ENCODE measurements at regions not wholly inside any gene's neighbourhood (a gene's known extent, or its start where the extent isn't known, plus 50 kb on each side); places are given as distances from the start of the nearest gene placed in this dataset.

DNA sequence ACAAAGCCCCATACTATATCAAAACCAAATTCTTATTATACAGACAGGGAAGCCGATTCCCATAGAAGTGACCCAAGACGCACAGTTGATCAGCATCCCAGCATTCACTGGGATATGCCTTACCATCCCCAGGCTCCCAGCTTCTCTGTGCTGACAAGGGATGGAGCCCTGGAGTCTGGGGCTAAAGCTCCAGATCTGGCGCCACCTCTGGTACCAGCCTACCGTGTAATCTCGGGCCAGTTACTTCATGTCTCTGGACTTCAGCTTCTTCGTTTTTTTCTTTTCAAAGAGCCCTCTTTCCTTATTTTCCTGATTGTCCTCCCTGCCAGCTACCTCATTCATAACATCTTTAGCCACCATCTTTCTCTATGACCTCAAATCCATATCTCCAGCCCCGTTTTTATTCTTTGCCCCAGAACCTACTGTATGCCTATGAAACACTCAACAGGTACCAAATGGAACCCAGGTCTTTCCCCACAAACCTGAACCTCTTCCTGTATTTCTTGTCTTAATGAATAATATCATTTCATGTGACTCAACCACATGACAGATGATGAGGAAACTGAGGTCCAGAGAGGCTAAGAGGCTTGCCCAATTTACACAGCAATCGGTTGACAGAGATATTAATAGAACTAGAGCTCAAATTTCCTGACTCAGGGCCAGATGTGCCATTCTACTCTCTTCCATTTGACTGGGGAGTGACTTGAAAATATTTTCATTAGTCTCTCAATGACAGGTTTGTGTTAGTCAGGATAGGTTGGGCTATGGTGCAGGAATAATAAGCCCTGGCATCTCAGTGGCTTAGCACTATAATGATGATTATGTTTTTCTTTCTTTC lies 85.4 kb upstream of the TLE3 start:
- no peak overlapping the region for H3K27ac ChIP-seq (ENCODE audit: low read depth in 1 of 2, low read length in 2 of 2)
- no peaks in the 10 kb centered on the region for H3K4me1 ChIP-seq (ENCODE audit: control insufficient read depth in 1 of 2, insufficient read depth in 2 of 2, low read length in 2 of 2)
- intact Hi-C loops (cut with DNase I), result no loop called here
- H3K9me3 ChIP-seq (ENCODE audit: control insufficient read depth, low read length), result no peaks in the 10 kb centered on the region
- ATAC-seq (ENCODE audit: low FRiP score) (no peak), DNase-seq (peak in 1 of 2 donors; percentile 20)
- H3K4me3 ChIP-seq (ENCODE audit: low read length in 2 of 2), result no peak overlapping the region
- WGBS, 2 donors, result 66 to 74% methylated on average over 8 of the region's 8 CpGs
- H3K27me3 ChIP-seq (ENCODE audit: control insufficient read depth in 1 of 2, insufficient read depth in 2 of 2, low read length in 1 of 2), result no peaks in the 10 kb centered on the region
- no peaks in the 10 kb centered on the region for H3K36me3 ChIP-seq (ENCODE audit: control insufficient read depth in 1 of 2, insufficient read depth in 2 of 2, low read length in 1 of 2)

DNA sequence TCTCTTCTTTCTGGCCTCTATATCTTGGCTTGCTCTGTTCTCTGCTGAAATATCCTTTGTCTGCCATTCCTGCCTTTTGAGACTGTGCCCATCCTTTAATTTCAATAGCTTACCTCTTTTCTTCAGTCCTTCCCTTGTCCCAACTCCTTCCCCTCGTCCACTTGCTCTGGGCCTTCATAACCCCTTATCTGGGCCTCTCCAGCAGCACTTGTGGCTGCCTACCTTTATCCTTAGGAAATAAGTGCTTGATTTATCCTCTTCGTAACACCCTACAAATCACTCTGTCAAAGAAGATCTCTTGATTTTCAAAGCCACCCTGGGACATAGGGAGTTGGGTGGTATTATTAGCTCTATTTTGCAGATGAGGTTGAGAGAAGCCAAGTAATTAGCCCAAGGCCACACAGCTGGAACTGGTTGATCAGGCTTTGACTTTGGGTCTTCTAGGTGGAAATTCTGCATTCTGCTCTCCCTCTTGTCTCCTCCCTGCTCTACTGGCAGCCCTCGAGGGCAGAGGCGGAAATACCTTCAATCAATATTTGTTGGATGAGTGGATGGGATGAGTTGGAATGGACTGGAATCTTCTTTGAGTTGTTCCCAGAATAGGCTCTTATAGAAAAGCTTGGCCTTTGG lies 84.0 kb upstream of the TLE3 start:
- Histone ChIP-seq H3K36me3 (ENCODE audit: control insufficient read depth in 1 of 2, insufficient read depth in 2 of 2, low read length in 1 of 2) (no peaks in the 10 kb centered on the region), H3K9me3 (ENCODE audit: control insufficient read depth, low read length) (no peaks in the 10 kb centered on the region), H3K27me3 (ENCODE audit: control insufficient read depth in 1 of 2, insufficient read depth in 2 of 2, low read length in 1 of 2) (no peaks in the 10 kb centered on the region), H3K27ac (ENCODE audit: low read depth in 1 of 2, low read length in 2 of 2) (no peak overlapping the region), H3K4me3 (ENCODE audit: low read length in 2 of 2) (no peak overlapping the region), H3K4me1 (ENCODE audit: control insufficient read depth in 1 of 2, insufficient read depth in 2 of 2, low read length in 2 of 2) (no peaks in the 10 kb centered on the region)
- WGBS, 2 donors, result 60 to 76% methylated on average over 4 of the region's 4 CpGs
- intact Hi-C loops (cut with DNase I), result no loop called here
- no peak for ATAC-seq (ENCODE audit: low FRiP score)
- DNase-seq, result no peak

DNA sequence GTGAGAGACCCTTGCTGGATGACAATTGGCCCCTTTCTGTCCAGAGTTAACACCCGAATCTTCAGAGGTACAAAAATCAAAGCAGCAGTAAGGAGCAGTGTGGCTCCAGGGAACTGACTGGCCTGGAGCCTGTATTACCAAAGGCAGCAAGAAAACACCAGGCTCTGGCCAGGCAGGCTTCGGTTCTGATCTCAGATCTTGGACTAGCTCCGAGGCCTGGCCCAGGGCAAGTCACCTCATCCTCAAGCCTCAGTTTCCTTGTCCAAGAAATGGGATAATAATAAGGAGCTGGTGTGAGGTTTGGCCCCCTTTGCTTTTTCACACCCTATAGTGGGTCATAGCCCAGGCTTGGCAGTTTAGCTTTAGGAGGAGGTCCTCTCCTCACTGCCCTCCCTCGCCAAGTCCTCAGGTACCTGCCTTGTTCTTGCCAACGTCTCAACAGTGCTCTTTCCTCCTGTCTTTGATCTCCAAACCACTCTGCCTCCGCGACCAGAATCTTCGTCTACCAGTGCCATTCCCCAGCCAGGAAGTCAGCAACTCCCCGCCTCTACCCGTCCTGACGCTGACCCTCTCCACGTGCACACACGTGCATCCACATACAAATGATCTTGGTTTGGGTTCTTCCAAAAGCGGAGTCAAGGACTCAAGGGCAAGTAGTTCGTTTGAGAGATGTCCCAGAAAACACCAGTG lies 82.6 kb upstream of the TLE3 start:
- H3K4me3 ChIP-seq (ENCODE audit: low read length in 2 of 2), result no peak overlapping the region
- H3K27ac ChIP-seq (ENCODE audit: low read depth in 1 of 2, low read length in 2 of 2), result no peak overlapping the region
- no peaks in the 10 kb centered on the region for H3K36me3 ChIP-seq (ENCODE audit: control insufficient read depth in 1 of 2, insufficient read depth in 2 of 2, low read length in 1 of 2)
- no peaks in the 10 kb centered on the region for H3K27me3 ChIP-seq (ENCODE audit: control insufficient read depth in 1 of 2, insufficient read depth in 2 of 2, low read length in 1 of 2)
- no peak for ATAC-seq (ENCODE audit: low FRiP score)
- intact Hi-C loops (cut with DNase I), result no loop called here
- no peaks in the 10 kb centered on the region for H3K9me3 ChIP-seq (ENCODE audit: control insufficient read depth, low read length)
- WGBS, 2 donors, result 45 to 52% methylated on average over 15 of the region's 15 CpGs
- H3K4me1 ChIP-seq (ENCODE audit: control insufficient read depth in 1 of 2, insufficient read depth in 2 of 2, low read length in 2 of 2), result no peaks in the 10 kb centered on the region
- peak; percentile 52 to 75 for DNase-seq

DNA sequence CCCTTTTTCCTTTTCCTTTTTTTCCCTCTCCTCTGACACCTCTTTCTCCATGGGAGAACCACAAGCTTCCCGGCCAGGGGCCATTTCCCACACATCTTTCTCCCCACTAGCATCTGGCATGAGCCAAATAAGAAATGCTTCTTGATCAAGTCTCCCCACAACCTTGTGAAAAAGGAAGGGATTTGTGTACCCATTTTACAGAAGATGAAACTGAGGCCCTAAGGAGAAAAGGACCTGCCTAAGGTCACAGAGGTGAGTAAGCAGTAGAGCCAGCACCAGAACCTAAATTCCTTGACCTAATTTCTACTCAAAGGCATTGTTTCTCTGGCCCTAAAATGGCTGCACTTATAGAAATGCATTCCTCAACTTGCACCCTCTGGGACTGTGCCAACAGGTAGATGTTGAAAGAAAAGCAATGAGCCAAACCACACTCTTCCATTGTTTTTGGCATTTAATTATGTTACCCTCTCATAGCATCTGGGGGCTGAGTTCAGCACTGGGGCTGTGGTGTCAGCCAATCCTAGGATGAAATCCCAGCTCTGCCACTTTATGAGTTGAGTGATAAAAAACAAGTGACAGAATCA lies 81.7 kb upstream of the TLE3 start:
- DNase-seq (peak in 1 of 2 donors; percentile 26), ATAC-seq (ENCODE audit: low FRiP score) (no peak)
- intact Hi-C loops (cut with DNase I), result no loop called here
- Histone ChIP-seq H3K27ac (ENCODE audit: low read depth in 1 of 2, low read length in 2 of 2) (no peak overlapping the region), H3K4me1 (ENCODE audit: control insufficient read depth in 1 of 2, insufficient read depth in 2 of 2, low read length in 2 of 2) (no peaks in the 10 kb centered on the region), H3K4me3 (ENCODE audit: low read length in 2 of 2) (no peak overlapping the region), H3K9me3 (ENCODE audit: control insufficient read depth, low read length) (no peaks in the 10 kb centered on the region), H3K36me3 (ENCODE audit: control insufficient read depth in 1 of 2, insufficient read depth in 2 of 2, low read length in 1 of 2) (no peaks in the 10 kb centered on the region), H3K27me3 (ENCODE audit: control insufficient read depth in 1 of 2, insufficient read depth in 2 of 2, low read length in 1 of 2) (no peaks in the 10 kb centered on the region)
- WGBS, 2 donors, result 98 to 100% methylated on average over 1 of the region's 1 CpG

DNA sequence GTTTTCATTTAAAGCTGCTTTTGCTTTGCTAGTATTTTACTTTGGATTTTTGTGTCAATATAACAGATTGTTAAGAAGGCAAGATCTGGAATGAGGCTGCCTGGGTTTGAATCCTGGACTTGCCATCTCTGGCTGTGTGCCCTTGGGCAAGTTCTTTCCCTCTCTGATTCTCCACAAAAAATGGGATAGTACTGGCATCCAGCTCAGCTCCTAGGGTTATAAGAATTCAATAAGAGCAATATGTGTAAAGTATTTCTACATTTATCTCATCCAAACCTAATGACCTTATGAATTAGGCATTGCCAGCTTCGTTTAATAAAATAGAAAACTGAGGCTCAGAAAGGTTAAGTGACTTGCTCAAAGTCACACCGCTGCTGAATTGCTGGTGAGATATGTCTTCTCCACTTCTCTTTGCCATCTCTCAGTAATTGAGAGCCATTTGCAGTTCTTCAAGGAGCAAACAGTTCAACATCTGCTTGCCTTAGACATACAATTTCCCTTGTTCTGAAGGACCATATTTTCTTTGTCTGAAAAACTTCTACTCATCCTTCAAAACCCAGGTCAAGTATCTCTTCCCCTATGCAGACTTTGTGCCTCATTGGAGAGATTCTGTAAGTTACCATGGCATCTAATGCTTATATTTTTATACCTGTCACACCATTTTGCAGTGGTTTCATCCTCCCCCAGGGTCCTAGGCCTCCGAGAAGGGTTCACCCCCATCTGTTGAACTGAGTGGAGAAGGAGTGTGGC lies 80.8 kb upstream of the TLE3 start:
- Histone ChIP-seq H3K9me3 (ENCODE audit: control insufficient read depth, low read length) (no peaks in the 10 kb centered on the region), H3K36me3 (ENCODE audit: control insufficient read depth in 1 of 2, insufficient read depth in 2 of 2, low read length in 1 of 2) (no peaks in the 10 kb centered on the region), H3K4me1 (ENCODE audit: control insufficient read depth in 1 of 2, insufficient read depth in 2 of 2, low read length in 2 of 2) (no peaks in the 10 kb centered on the region), H3K27ac (ENCODE audit: low read depth in 1 of 2, low read length in 2 of 2) (no peak overlapping the region), H3K4me3 (ENCODE audit: low read length in 2 of 2) (no peak overlapping the region), H3K27me3 (ENCODE audit: control insufficient read depth in 1 of 2, insufficient read depth in 2 of 2, low read length in 1 of 2) (no peaks in the 10 kb centered on the region)
- no peak for DNase-seq
- intact Hi-C loops (cut with DNase I), result no loop called here
- WGBS, 2 donors, result 98 to 99% methylated on average over 3 of the region's 3 CpGs
- ATAC-seq (ENCODE audit: low FRiP score), result no peak

DNA sequence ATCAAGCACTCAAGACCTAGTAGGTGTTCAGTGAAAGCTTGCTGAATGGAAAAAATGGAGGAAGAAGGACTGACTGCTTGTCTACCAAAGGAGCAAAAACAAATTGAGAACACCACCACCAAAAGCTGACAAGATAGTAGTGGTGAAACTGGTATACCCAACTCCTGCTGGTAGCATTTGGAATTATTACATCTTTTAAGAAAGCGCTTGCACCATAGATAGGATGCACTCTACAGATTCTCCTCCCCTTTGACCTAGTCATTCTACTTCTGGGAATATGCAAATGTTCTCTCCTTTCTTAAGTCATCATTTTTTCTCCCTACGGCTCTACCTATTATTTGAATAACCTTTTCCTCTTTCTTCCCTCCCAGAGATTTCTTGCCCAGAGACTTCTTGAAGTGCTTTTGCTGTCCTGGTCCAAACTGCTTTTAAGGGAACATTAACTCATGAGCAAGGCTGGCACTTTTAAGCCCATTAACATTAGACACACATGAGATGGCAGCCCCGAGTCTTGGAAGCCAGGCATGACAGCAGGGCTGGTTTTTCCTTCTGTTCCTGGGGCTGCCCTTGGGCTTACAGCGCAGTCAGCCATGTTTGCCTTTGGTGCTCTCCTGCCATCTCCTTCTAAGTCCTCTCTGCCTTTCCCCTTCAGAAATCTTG lies 75.0 kb upstream of the TLE3 start:
- DNase-seq (no peak), ATAC-seq (ENCODE audit: low FRiP score) (no peak)
- no peak overlapping the region for H3K4me3 ChIP-seq (ENCODE audit: low read length in 2 of 2)
- H3K36me3 ChIP-seq (ENCODE audit: control insufficient read depth in 1 of 2, insufficient read depth in 2 of 2, low read length in 1 of 2), result no peaks in the 10 kb centered on the region
- H3K4me1 ChIP-seq (ENCODE audit: control insufficient read depth in 1 of 2, insufficient read depth in 2 of 2, low read length in 2 of 2), result no peaks in the 10 kb centered on the region
- no peaks in the 10 kb centered on the region for H3K9me3 ChIP-seq (ENCODE audit: control insufficient read depth, low read length)
- H3K27ac ChIP-seq (ENCODE audit: low read depth in 1 of 2, low read length in 2 of 2), result no peak overlapping the region
- intact Hi-C loops (cut with DNase I), result no loop called here
- H3K27me3 ChIP-seq (ENCODE audit: control insufficient read depth in 1 of 2, insufficient read depth in 2 of 2, low read length in 1 of 2), result no peaks in the 10 kb centered on the region
- 84 to 97% methylated on average over 4 of the region's 4 CpGs for WGBS, 2 donors

DNA sequence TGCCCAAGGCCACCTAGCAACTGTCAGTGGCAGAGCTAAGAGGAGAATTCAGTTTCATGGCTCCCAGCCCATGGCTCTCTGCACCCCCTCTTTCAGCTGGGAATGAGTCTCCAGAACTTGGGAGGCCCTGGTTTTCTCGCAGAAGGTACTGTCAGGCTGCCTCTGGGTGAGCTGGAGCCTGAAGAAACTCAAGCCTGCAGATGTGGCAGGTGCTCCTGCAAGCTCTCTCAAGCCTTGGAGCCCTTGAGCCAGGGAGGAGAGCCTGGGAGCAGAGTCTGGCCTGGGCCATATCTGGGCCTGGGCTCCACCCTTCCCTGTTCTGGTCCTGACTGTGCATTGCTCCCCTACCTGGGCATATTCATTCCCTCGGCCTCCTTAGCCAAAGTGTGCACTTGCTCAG lies 74.4 kb upstream of the TLE3 start:
- ATAC-seq (ENCODE audit: low FRiP score) (no peak), DNase-seq (peak in 1 of 2 donors; percentile 42)
- Histone ChIP-seq H3K4me3 (ENCODE audit: low read length in 2 of 2) (no peak overlapping the region), H3K27ac (ENCODE audit: low read depth in 1 of 2, low read length in 2 of 2) (no peak overlapping the region), H3K4me1 (ENCODE audit: control insufficient read depth in 1 of 2, insufficient read depth in 2 of 2, low read length in 2 of 2) (no peaks in the 10 kb centered on the region), H3K9me3 (ENCODE audit: control insufficient read depth, low read length) (no peaks in the 10 kb centered on the region), H3K36me3 (ENCODE audit: control insufficient read depth in 1 of 2, insufficient read depth in 2 of 2, low read length in 1 of 2) (no peaks in the 10 kb centered on the region), H3K27me3 (ENCODE audit: control insufficient read depth in 1 of 2, insufficient read depth in 2 of 2, low read length in 1 of 2) (no peaks in the 10 kb centered on the region)
- intact Hi-C loops (cut with DNase I), result no loop called here
- 93 to 94% methylated on average over 2 of the region's 2 CpGs for WGBS, 2 donors

Measured in aorta (tissue), 5 donors.